ENCODE measurements at regions not wholly inside any gene's neighbourhood (a gene's known extent, or its start where the extent isn't known, plus 50 kb on each side); places are given as distances from the start of the nearest gene placed in this dataset.
A peak's percentile ranks its signal among the peaks of the same experiment; 100 is the strongest.

DNA sequence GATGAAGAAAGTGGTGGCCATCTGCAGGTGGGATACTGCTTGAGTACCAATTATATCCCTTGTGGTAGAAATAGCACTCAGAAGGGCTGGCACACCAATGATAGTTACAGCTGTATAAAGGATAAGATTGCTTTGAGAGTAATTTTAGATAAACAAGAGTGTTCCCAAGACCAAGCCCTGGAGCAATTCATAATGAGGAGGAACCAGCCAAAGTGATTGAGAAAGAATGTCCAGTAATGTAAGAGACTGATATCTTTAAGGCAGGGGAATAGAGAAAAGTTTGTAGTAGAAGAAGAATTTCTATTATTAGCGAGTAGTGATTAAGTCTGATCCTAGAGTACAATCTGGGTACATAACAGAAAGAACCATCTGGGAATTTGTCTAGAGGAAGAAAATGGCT is 945.1 kb downstream of the OTOL1 start:
- TF ChIP-seq, protein P1, sequence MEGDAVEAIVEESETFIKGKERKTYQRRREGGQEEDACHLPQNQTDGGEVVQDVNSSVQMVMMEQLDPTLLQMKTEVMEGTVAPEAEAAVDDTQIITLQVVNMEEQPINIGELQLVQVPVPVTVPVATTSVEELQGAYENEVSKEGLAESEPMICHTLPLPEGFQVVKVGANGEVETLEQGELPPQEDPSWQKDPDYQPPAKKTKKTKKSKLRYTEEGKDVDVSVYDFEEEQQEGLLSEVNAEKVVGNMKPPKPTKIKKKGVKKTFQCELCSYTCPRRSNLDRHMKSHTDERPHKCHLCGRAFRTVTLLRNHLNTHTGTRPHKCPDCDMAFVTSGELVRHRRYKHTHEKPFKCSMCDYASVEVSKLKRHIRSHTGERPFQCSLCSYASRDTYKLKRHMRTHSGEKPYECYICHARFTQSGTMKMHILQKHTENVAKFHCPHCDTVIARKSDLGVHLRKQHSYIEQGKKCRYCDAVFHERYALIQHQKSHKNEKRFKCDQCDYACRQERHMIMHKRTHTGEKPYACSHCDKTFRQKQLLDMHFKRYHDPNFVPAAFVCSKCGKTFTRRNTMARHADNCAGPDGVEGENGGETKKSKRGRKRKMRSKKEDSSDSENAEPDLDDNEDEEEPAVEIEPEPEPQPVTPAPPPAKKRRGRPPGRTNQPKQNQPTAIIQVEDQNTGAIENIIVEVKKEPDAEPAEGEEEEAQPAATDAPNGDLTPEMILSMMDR (IDR thresholded peaks at IDR 0.05; ENCODE audit: low read depth, low read length, missing control alignments) = no peak
- in situ Hi-C loops (cut with HindIII; ENCODE audit: low sequenced_read_pairs) = no loop called here
- no peak overlapping the region for H3K4me3 ChIP-seq (ENCODE audit: low read depth, low read length)
- DNase-seq (ENCODE audit: low read depth) = no peak

DNA sequence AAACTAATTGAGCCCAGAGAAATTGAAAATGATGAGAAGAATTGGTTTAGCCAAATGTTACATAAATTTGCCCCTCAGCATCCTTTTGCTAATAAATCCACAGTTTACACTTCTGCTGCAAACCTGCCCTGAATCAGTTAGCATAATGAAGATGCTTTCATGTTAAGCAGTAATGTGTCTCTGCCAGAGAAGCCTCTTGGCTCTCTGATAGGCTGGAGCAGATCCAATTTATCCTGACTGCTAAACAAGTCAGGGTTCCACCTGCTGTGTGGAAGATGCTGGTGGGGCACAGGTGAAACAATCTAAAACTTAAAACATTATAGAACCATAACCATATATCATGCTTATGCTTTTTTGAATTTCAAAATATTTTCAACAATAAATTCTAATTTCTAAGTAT is 946.8 kb downstream of the OTOL1 start:
- DNase-seq (ENCODE audit: low read depth) = no peak
- H3K4me3 ChIP-seq (ENCODE audit: low read depth, low read length) = no peak overlapping the region
- in situ Hi-C loops (cut with HindIII; ENCODE audit: low sequenced_read_pairs) = no loop called here
- TF ChIP-seq, protein P1 (IDR thresholded peaks at IDR 0.05; ENCODE audit: low read depth, low read length, missing control alignments) = no peak

DNA sequence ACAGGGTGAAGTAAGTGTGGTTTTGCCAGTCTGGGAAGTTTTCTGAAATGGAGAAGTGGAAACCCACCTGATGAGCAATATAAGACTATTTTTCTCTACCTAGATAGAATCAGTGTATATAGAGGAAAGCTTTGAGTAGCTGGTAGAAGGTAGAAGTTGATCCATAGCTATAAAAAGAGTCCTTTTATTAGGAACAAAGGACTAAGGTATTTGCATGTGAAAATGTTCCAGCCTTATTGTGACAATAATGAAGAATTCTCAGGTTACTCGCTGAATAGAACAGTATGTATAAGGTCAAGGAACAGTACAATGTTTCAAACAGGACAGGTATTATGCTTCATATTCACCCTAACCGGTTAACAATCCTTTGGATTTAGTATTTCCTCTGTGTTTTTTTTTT is 972.2 kb downstream of the OTOL1 start:
- DNase-seq (ENCODE audit: low read depth) = no peak
- in situ Hi-C loops (cut with HindIII; ENCODE audit: low sequenced_read_pairs) = no loop called here
- TF ChIP-seq, protein P1 (IDR thresholded peaks at IDR 0.05; ENCODE audit: low read depth, low read length, missing control alignments) = no peak
- H3K4me3 ChIP-seq (ENCODE audit: low read depth, low read length) = no peak overlapping the region

DNA sequence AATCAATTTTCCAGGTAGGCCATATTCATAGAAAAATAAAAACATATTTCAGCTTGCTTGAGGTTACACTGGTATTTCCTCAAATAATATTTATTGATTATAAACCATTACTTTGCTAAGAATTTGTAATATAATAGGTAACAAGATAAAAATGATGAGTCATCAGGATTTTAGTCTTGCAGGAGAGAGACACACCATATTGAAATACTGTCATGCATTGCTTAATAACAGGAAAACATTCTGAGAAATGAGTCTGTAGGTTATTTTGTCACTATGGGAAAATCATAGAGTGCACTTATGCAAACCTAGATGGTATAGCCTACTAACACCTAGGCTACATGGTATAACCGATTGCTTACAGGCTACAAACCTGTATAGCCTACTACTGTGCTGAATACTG is 990.5 kb downstream of the OTOL1 start:
- no peak overlapping the region for H3K4me3 ChIP-seq (ENCODE audit: low read depth, low read length)
- TF ChIP-seq, protein P1 (IDR thresholded peaks at IDR 0.05; ENCODE audit: low read depth, low read length, missing control alignments) = no peak
- no peak for DNase-seq (ENCODE audit: low read depth)
- in situ Hi-C loops (cut with HindIII; ENCODE audit: low sequenced_read_pairs) = no loop called here

DNA sequence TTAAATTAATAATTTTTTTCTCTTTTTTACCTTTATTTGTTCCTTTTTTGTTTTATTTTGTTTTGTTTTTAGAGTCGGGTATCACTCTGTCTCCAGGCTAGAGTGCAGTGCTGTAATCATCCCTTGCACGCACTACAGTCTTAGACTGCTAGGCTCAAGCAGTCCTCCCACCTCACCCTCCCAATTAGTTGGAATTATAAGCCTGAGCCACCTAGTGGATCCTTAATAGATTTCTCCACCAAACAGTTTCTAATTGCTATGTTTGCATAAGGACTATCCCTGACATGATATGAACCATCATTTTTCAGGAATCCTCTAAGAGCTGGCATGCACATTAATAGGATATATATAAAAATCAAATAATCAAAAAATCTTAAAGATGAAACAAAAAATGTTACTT is 993.2 kb downstream of the OTOL1 start:
- no peak for DNase-seq (ENCODE audit: low read depth)
- no peak overlapping the region for H3K4me3 ChIP-seq (ENCODE audit: low read depth, low read length)
- TF ChIP-seq, protein P1 (IDR thresholded peaks at IDR 0.05; ENCODE audit: low read depth, low read length, missing control alignments) = no peak
- in situ Hi-C loops (cut with HindIII; ENCODE audit: low sequenced_read_pairs) = no loop called here

- DNase-seq (ENCODE audit: low read depth) = peak; percentile 0
- TF ChIP-seq, protein P1 (IDR thresholded peaks at IDR 0.05; ENCODE audit: low read depth, low read length, missing control alignments) = no peak
- H3K4me3 ChIP-seq (ENCODE audit: low read depth, low read length) = no peak overlapping the region
- in situ Hi-C loops (cut with HindIII; ENCODE audit: low sequenced_read_pairs) = no loop called here
These were observed 995.3 kb downstream of the OTOL1 start for GRCh38 chr3:162491952-162492351.
